Neural cell (in vitro differentiated cells): ENCODE measurements at regions not wholly inside any gene's neighbourhood (a gene's known extent, or its start where the extent isn't known, plus 50 kb on each side); places are given as distances from the start of the nearest gene placed in this dataset.
"Not testable (repeated sequence)": the region's sequence is repeated elsewhere in the genome, so short reads cannot be mapped to it uniquely, and the experiment has no call there.

Experiments
- CTCF ChIP-seq: fragments of 450-650 bp; IDR thresholded peaks from 2 replicates; pipeline ENCODE4 v1.5.1; 2014; ENCODE audit warnings: antibody characterized with exemption, mild to moderate bottlenecking, moderate library complexity; ENCODE audit not compliant: poor library complexity, severe bottlenecking
- EP300 ChIP-seq: fragments of 450-650 bp; conservative IDR thresholded peaks from 2 replicates; pipeline ENCODE4 v1.6.1; 2014; ENCODE audit warnings: antibody characterized with exemption, mild to moderate bottlenecking, moderate library complexity; ENCODE audit not compliant: poor library complexity, severe bottlenecking
- EZH2 ChIP-seq: fragments of 200-600, 300-800 bp; shearing (Covaris generic), sonication (generic); IDR thresholded peaks from 2 replicates; pipeline ENCODE4 v1.6.1; 2014; ENCODE audit warnings: antibody characterized with exemption, low read length, borderline replicate concordance, mild to moderate bottlenecking; ENCODE audit not compliant: insufficient read depth, poor library complexity, severe bottlenecking
- POLR2AphosphoS5 ChIP-seq: IDR thresholded peaks from 2 replicates; pipeline ENCODE4 v1.6.1; 2012
- RAD21 ChIP-seq: fragments of 450-650 bp; conservative IDR thresholded peaks from 2 replicates; pipeline ENCODE4 v1.6.1; 2014; ENCODE audit warnings: antibody characterized with exemption, mild to moderate bottlenecking, moderate library complexity
- REST ChIP-seq: IDR thresholded peaks from 2 replicates; pipeline ENCODE4 v1.6.1; 2012; ENCODE audit warnings: borderline replicate concordance
- SMC3 ChIP-seq: fragments of 450-650 bp; conservative IDR thresholded peaks from 2 replicates; pipeline ENCODE4 v1.6.1; 2014; ENCODE audit warnings: antibody characterized with exemption, mild to moderate bottlenecking, moderate library complexity; ENCODE audit not compliant: poor library complexity
- TAF1 ChIP-seq: IDR thresholded peaks from 2 replicates; pipeline ENCODE4 v1.6.1; 2012; ENCODE audit warnings: low read depth

GRCh38 chr3:11911887-11912286, 65.2 kb upstream of the TAMM41 start:
- TF ChIP-seq CTCF, EZH2, TAF1, SMC3, EP300, REST, RAD21, POLR2AphosphoS5: not testable (repeated sequence)
